GM21737 (cell line): ENCODE measurements at regions not wholly inside any gene's neighbourhood (a gene's known extent, or its start where the extent isn't known, plus 50 kb on each side); places are given as distances from the start of the nearest gene placed in this dataset.

Experiments
- ATAC-seq: cut with Tn5 transposase; IDR thresholded peaks from one replicate; pipeline ENCODE4 v1.9.1; 2021; ENCODE audit warnings: mild to moderate bottlenecking, moderate library complexity; ENCODE audit not compliant: unreplicated experiment

DNA sequence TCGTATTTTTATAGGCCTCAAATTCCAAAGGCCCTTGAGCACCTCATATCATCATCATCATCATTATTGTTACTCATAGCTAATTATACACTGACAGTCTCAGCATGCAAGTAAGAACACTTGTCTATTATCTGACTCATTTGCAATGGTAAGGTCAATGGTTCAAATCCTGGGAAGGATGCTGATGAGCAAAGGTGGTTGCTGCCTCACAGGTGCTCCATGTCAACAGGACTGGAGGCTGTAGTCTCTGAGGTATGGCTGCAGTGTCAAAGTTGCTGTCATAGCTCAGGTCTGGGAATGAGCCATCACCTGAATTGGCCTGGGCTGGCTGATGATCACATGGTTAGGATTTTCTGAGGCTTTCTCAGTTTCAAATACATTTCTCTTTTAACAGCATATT is 379.3 kb downstream of the BCL11A start:
- no peak for ATAC-seq

DNA sequence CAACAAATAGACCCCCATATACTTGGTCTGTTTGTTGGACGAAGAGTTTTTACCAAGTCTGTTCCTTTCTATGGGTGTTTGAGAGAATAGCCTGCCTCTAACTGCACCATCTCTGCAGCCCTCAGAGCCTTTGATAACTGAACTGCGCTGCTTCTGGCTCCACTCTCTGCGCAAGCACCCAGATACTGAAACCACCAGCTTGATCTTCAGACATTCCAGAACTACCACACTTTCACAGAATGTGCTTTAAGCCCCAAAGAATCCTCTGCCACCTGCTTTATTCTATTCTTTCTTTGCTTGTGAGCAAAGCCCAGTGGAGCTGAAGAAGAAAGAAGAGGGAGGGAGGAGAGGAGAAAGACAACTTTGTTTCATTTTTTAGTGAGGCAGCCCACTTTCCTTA is 380.7 kb downstream of the BCL11A start:
- ATAC-seq: no peak

DNA sequence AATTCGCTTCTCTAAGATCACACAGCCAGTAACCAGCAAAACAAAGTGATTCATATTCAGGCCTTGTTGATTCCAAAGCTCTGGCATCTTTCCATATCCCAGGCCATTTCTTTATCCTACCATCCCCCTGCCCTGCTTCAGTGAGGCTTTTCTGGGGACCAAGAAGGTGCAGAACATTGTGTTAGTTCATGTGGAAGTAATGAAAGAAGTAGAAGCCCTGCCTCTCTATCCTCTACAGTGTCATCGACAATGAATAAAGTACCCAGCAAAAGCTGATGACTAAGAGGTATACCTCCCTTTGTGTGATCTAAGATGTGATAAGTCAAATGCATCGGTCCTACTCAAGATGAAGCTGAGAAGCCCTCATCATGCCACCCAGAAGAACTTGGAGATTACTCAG is 383.2 kb downstream of the BCL11A start:
- ATAC-seq: no peak

DNA sequence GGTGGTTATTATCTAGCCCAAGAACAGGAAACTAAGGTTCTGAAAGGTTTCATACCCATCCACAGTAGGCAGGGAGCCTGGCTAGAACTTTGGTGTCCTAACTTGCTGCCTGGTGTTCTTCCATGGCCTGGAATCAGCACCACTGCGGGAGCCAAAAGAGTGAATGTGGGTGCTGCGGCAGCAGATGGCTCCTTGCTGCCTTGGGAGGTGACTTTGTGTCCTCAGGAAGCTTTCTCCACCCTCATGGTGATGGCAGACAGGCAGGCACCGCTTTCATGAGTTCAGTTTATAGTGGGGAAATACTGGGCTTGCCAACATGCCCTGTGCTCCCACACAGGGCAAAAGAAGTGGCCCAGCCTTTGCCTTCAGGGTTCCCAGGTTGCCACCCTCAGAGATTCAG is 385.2 kb downstream of the BCL11A start:
- no peak for ATAC-seq

DNA sequence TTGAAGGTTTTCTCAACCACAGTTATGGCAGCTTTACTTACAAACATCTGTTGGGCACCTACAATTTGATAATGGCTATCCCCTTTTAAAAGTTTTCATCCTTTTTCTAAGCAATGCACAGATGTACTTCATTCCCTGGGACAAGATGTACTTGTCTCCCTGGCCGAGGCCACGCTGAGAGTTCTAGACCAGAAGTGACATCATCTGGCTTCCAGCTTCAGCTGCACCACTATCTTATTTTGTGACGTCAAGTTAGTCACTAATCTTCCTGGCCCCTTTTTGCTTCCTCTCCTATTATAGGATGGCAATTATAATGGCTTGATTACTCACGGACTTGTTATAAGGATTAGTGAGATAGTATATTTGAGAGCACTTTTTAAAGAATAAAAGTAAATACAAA is 386.4 kb downstream of the BCL11A start:
- ATAC-seq: no peak

DNA sequence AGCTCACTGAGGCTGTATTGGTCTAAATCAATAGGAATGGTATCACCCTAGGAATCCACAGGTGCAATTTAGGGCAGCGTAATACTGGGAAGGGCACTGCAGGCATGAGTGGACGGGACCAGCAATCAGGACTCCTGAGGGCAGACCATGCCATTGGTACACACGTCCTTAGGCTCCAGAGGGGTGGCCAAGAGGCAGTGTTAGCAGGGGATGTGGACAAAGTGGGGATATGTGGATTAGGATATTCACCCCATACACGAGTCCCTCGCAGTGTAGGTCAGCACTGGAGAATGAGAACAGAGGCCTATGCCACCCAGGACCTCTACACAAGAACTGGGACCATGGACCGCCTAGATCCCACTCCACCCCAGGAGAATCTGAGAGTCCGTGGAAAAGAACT is 389.8 kb downstream of the BCL11A start:
- ATAC-seq: no peak

DNA sequence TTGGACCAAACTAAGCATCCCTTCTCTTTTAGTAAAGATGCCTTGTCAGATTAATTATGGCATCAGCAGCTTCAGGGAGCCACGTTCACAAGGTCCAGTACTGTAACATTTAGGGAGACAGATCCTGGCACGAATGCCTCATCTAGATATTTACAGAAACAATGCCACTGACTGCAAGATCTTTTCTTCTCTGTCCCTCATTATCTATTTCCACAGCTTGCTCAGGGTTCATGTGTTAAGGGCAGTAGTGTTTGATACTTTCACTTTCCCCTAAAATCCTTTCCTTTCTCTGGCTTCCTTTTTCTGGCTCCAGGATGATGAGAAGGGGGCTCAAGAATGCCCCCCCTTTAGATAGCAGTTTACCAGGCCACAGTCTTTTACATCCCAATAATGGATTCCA is 393.9 kb downstream of the BCL11A start:
- ATAC-seq: no peak

DNA sequence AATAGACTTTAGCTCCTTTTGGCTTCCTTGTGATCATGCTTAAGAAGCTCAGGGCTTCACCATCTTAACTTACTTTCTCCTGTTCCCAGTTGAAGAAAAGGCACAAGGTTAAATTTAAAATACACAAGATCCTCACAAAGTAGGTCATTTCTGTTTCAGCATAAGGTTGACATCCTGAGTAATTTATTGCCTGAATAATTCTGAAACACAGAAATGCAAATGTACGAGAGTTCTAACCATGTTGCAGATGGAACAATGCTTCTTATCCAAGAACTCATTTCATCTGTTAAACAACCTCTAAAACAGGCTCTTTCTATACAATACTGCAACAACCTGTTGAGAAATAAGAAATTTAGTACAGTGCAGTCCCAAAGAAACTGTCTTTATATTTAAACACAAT is 395.2 kb downstream of the BCL11A start:
- no peak for ATAC-seq

DNA sequence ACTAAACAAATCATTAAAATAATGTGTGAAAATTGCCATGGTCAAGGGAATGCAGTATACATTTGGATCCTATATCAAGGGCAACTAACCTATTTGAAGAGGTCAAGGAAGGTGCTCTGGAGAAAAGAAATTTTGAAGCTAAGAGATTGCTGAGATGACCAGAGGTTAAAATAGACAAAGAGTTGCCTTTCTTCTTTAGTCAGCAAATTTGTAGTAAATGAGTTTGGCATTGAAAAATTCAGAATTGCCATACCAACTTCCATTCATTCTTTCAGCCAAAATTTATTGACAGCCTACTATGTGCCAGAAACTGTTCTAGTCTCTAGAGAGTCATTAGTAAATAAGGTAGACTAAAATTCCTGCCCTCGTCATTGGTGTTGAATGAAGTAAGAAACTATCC is 396.2 kb downstream of the BCL11A start:
- ATAC-seq: no peak

DNA sequence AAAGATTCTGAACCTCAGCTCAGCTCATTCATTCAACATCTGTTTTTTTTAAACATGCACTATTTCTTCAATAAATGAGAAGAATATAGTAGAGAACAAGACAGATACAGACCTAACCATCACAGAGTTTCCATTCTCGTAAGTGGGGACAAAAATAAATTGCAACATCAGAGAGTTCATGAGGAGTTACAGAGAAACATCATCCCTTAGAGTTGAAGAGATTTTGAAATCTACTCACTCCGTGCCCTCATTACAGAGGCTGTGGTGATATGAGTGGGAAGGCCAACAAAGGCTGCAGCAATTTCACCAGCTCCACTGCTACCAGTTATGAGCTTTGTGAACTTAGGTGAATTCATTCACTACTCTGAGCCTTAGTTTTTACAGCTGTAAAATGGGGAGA is 399.3 kb downstream of the BCL11A start:
- ATAC-seq: no peak

DNA sequence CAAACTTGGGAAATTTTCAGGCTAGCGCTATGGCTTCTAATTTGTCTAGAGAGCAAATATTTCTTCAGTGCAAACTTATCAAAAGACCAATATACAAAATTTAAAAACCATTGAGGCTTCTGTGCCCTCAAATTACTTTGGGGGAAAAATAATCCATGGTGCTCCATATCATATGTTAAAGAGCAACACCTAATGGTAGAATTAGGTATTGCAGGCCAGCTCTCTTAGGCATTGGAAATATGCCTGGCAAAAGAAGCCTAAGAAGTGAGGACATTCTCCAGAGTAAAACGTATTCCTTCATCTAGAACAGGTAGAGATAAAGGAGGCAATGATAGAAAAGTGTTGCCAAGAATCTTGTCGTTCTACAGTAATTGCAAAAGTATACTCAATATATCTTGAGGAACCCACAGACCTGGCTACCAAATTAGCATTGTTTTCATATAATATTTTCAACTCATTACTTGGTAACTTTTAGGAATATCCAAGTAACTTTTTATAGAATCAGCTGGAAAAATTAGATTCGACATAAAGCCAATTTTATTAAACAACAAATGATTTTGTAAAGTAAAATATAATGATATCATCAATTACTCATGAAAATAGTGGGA is 401.1 kb downstream of the BCL11A start:
- no peak for ATAC-seq

DNA sequence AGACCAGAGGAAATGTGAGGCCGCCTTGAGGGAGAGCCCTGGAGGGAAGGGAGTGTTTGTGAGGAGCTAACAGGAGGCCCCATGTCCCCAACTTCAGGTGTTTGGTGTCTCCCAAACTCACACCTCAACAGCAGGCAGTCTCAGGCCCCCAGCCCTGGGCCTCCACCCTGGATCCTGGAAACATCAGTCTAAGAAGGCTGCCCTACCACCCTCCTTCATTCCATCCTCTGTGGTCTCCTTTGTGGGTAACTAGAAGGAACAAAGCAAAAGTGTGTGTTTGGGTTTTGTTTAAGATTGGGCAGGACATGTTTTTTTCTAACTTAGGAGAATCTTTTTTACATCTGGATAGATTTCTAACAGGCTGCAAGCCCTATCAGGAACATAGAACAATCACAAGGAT is 404.3 kb downstream of the BCL11A start:
- ATAC-seq: no peak

DNA sequence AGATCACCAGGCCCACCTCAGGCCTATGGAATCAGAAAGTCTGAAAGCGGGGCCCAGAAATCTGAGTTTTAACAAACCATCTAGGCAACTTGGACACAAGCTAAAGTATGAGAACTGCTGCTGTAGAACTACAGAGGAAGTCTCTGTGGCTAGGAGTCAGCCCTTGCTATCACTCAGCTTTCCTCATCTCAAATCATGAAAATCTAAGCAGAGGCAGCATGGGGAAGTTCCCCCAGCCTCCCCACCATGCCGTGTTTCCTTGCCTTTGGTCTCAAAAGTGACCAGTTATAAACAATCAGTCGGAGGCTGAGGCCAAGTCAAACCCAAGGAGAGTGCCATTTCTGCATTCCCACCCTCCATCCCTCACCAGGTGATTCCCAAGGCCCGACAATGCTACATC is 404.7 kb downstream of the BCL11A start:
- no peak for ATAC-seq

DNA sequence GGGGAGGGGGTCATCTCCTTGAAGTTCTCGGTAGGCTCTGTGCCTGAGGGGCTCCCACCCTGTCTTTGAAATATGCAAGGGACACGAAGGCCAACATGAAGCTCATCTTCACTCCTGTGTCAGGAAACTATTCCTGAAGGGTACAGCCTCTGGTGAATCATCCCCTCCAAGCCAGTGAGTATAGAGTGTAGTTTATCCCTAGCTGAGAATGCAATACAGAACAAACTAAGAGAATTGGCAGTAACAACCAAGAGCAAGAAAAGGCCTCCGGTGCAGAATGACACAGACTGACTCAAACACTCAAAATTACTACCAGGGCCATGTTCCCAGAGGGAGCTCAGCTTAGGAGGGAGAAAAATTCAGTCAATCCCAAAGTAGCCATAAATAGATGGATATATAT is 413.3 kb downstream of the BCL11A start:
- no peak for ATAC-seq

DNA sequence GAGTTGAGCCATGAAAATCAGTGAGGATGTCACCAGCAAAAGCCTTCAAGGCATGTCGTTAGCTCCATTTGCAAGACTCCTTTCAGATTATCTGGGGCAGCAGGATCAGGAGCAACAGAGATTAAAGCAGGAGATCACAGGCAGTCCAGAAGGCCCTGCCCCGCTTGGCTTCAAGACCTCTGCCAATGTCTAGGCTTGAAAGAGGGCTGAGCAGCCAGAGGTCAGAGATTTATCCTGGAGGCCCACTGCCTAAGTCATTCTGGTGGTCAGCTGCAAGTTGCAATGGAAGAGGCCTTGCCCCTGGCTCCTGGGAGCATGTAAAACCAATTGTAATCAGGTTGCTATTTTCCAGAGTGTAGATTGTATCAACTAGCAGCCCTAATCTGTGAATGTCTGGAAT is 416.5 kb downstream of the BCL11A start:
- no peak for ATAC-seq

DNA sequence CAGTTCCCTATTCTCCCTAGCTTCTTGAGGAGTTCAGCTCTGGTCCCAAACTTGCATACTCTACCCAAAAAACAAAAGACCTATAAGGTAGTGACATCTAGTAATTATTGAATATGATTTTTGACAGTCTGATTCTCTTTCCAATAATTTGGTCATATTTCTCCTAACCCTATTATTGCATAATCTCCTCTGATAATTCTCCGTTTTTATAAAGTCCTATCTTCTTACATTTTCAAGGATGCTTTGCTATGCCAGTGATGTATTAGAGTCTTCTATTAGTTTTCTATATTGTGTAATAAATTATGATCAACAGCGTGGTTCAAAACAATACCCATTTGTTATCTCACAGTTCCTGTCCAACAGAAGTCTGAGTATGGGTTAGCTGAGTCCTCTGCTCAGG is 426.3 kb downstream of the BCL11A start:
- ATAC-seq: no peak

DNA sequence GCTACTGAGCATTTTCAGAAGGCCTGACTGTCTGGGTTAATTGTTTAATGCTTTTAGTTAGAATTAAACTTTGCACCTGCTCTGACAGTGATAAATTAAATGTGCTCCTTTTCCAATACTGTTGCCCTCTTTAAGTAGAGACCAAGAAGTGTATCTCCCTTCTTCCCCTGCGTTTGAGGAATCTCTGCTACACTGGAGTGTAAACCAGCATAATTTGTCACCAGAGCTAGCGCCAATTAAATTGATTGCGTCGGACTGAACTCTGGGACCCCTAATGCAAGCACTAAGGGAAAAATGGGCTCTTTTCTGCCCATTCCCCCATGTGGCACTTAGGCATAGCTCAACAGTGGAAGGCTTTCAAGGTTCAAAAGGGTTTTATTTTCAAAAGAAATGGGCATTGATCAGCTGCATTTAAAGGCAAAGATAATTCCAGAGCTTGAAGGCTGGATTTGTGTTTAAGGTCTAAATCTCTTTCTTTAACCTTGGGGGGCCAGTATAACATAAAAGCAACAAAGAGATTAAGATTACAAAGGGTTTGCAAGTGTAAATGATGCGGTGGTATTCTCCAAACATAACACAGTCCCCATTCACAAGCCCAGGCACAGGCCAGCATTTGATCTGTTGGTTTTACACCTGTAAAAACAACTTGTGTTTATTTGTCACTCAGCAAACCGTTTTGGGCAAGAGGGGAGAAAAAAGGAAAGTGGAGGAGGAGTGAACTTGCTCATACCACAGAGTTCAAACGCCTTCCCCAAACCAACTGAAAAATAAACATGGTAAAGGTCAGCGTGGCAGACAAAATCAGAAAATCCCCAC is 427.6 kb downstream of the BCL11A start:
- no peak for ATAC-seq

DNA sequence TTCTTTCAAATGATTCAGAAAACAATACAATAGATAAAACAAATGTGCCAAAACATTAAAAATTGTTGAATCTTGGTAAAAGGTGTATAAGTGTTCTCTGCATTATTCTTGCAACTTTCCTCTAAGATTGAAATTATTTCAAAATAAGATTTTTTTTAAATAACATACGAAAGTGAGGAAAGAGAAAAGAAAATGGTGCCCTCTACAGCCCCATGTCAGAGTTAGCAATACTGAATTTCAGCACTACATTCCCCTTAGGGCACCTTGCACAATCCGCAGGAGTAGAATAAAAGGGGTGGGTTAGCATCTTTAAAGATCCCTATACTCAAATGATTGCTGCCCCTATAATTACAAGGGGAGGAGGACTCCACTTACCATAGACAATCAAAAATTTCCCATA is 433.7 kb downstream of the BCL11A start:
- ATAC-seq: no peak

DNA sequence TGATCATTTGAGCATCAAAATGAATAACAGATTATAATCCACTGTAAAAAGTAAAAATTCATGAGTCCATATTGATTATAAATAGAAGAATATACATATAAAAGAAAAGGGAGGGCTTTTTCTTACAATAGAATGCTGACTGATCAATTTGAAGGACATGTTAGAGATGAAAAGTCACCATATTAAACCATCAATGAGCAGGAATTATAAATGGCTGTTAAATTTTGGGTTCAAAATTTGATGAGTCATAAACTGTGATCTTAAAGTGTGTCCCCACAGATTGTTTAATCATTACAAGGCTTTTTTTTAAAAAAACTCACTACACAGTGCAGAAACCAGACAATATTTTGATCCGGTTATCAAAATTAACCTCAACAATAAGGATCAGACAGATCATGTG is 434.5 kb downstream of the BCL11A start:
- no peak for ATAC-seq

DNA sequence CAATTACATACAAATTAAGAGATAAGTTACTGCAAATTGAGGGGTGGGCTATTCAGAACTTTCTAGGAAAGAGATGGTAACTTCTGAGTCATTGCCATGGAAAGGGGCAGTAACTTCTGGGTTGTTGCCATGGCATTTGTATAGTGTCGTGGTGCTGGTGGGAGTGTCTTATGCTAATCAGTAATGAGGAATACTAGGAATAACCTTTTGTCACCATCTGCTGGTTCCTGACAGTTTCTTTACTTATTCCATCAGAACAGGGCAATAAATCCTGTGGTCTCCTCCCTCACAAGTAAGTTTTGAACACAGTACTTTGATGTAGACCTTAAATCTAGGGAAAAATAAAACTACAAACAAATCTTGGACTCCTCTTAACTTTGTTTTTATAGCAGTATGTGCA is 435.4 kb downstream of the BCL11A start:
- no peak for ATAC-seq

DNA sequence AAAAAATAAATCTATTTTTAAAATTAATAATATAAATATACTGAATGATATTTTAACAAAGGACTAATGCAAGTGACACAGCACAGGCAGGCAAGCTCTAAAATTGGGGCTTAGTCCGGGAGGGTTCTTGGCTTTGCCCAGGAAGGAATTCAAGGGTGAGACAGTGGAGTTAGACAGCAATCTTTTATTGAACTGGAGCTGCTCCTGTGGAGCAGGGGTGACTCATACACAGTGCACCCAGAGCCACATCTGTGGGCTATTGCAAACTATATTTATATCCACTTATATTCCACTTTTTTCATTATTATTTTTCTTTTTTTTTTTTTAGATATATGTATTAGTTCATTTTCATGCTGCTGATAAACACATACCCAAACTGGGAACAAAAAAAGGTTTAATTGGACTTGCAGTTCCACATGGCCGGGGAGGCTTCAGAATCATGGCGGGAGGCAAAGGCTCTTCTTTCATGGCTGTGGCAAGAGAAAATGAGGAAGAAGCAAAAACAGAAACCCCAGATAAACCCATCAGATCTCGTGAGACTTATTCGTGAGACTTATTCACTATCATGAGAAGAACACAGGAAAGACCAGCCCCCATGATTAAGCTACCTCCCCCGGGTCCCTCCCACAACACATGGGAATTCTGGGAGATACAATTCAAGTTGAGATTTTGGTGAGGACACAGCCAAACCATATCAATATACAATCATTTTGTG is 437.1 kb downstream of the BCL11A start:
- ATAC-seq: no peak

DNA sequence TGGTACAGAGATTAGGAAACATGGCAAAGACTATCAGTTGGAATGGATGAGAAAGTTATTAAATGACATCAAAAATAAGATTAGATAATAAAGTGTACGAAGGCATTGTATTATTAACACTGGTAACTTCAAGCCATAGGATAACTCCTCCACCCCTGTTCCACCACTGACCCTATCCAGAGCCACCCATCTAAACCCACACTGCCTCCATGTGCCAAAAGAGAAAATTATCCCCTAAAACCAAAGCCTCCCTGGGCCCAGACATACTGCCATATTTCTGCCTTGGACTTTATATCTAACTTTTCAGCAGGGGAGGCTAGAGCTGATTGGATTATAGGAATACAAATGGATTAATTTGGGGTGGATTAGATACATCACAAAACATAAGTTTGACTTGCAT is 443.7 kb downstream of the BCL11A start:
- ATAC-seq: no peak
